ENCODE measurements at regions not wholly inside any gene's neighbourhood (a gene's known extent, or its start where the extent isn't known, plus 50 kb on each side); places are given as distances from the start of the nearest gene placed in this dataset.

DNA sequence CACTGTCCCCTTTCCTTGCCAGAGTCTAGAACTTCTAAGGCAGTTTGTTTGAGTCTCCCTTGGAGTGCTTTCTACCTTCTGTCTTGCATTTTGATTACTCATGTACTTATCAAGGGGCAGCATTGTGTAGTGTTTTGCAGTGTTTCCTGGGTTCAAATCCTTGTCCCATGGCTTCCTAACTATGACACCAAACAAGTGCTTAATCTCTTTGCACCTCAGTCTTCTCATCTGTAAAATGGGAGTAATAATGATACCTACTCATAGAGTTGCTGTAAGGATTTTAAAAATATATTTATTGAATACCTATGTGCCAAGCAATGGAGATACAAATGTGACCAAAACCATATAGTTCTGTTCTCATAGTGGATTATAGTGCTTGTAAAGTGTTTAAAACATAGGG is 105.5 kb upstream of the PKDCC start:
- TF ChIP-seq CTCF (IDR thresholded peaks at IDR 0.05 in 8 of 11, conservative IDR thresholded peaks at IDR 0.05 in 3 of 11): no peak
- TF ChIP-seq POLR2A (IDR thresholded peaks at IDR 0.05): no peak
- no peak for TF ChIP-seq POLR2AphosphoS5 (IDR thresholded peaks at IDR 0.05)
